HG02884 (cell line): ENCODE measurements at regions not wholly inside any gene's neighbourhood (a gene's known extent, or its start where the extent isn't known, plus 50 kb on each side); places are given as distances from the start of the nearest gene placed in this dataset.
A peak's percentile ranks its signal among the peaks of the same experiment; 100 is the strongest.

ENCODE experiments used
- ATAC-seq: cut with Tn5 transposase; IDR thresholded peaks from one replicate; pipeline ENCODE4 v1.9.1; 2021; ENCODE audit warnings: mild to moderate bottlenecking, moderate library complexity; ENCODE audit not compliant: unreplicated experiment

GRCh38 chr9:80144406-80144805 is 572.6 kb downstream of the TLE4 start:
- ATAC-seq: no peak

DNA sequence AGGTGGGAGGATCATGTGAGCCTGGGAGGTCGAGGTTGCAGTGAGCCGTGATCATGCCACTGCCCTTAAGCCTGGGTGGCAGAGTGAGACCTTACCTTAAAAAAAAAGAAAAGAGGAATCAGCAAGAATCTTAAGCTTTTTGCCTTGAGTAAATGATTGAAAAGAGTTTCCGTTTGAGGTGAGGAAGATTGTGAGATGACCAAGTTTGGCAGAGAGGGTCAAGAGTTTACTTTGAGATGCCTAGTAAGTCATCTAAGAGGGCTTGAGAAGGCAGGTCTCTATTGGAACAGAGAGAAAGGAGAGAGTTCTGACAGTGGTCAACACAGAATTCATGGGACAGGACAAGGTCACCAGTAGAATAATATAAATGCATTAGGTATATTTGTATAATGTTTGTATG is 572.1 kb downstream of the TLE4 start:
- no peak for ATAC-seq

GRCh38 chr9:80134487-80134886 is 562.7 kb downstream of the TLE4 start:
- peak; percentile 98 for ATAC-seq

DNA sequence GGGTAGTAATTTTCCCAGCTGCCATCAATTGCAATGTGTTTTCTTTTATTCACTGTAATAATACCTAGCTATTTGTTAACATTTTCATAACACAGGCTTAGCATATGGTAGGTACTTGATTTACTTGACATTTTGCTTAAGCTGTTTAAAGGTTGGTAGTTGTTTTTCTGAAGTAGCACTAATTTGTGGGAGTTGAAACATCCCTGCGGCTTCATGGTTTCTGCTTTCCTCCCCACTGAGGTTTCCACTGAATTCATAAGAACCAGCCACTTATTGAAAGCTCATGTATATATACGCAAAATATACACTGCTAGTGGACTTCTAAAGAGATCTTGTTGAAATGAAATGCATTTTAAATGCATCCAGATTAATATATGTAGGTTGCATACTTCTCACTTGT is 559.9 kb downstream of the TLE4 start:
- ATAC-seq: no peak

- ATAC-seq: no peak
Observed at GRCh38 chr9:80127920-80128319, 556.2 kb downstream of the TLE4 start.

DNA sequence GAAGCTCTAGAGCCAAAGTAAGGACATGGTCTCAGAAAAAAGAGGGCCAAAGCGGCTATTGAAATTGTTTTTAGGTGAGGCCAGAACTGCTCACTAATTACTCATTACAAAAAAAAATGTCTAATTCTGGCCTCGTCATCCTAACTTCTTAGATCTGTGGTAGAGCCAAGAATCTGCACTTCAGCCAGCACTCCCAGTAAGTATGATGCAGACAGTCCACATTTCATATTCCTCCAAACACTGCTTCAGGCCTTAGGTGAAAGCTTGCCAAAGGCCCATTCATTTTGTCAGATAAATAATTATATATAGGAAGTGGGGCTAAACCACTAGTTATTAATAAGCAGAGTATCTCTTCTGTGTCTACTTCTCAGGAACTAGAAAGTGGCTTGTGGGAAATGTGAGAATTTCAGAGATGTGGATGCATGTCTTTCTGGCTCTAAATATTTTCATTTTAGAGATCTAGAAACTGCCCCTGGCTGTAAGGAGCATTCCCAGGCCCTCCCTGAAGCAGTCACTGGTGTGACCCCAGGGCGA is 554.0 kb downstream of the TLE4 start:
- no peak for ATAC-seq

- no peak for ATAC-seq
Observed at GRCh38 chr9:80117031-80117430, 545.3 kb downstream of the TLE4 start.

- no peak for ATAC-seq
Observed at GRCh38 chr9:80114241-80114640, 542.5 kb downstream of the TLE4 start.

DNA sequence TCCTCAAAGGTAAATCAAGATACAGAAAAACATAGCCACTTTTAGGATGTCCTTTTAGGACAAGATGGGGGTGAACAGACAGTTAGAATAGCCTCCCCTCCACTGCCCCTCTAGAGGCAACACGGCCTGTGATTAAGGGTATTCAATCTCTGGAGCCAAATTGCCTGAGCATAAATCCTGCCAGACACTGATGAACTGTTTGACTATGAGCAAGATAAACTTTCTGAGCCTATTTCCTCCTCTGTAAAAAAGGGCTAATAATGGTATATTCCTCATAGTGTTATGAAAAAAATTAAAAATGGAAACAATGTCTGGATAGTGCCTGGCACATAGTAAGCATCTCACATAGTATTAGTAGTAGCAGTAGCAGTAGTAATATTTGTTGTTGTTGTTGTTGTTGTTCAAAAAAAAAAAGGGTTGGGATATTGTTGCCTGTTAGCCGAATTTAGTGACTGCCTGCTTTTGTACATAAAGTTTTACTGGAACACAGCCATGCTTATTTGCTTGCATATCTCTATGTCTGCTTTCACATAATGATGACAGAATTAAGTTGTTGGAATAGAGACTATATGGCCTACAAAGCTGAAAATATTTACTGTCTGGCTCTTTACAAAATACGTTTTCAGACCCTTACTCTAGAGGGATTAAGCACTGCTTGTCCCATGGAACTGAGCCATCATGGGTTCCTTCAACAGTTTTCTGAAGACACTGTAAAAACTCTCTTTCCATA is 536.3 kb downstream of the TLE4 start:
- ATAC-seq: no peak

GRCh38 chr9:80097476-80097875 is 525.7 kb downstream of the TLE4 start:
- ATAC-seq: no peak

- peak; percentile 87 for ATAC-seq
Observed at GRCh38 chr9:80094176-80094771, 522.5 kb downstream of the TLE4 start.

- peak; percentile 27 for ATAC-seq
Observed at GRCh38 chr9:80093695-80094094, 521.9 kb downstream of the TLE4 start.

GRCh38 chr9:80091526-80091925 is 519.8 kb downstream of the TLE4 start:
- no peak for ATAC-seq

DNA sequence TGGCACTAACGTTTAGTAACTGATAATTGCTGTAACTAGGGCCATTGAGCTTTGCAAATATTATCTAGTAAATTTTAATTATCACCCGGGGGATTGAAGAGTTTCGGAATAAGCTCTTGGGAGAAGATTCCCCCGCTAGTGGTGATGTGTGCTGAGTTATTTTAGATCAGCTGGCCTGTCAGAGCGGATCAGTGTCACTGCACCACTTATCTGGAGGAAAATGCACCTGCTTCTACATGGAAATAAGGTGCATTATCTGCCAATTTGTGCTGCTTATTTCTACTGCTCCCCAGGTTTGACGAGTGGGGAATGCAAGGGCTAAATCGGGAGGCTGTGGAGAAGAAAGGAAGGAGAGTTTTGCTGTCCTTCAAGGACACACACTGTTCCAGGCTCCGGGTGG is 518.6 kb downstream of the TLE4 start:
- no peak for ATAC-seq

DNA sequence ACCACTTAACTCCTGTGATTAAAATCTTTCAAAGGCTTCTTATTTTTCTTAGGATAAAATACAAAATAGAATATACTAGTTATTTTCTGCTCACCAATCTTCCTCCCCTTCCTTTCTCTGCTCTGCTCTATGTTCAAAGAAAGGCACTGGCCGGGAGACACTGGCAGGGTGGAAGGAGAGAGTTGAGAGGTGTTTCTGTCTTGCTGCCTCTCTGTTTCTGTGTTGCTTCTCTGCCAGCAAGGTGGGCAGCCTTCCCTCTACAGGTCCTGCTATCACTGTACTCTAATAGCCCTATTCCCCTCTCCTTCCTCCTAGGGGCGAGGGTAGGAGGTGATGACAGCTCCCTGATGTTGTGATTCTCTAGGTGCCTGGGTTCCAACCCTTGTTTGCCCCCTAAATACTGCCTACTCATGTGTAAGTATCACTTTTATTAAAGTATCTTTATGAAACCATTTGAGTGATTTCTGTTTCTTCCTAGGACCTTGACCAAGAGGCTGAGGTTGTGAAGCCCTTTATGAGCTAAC is 515.1 kb downstream of the TLE4 start:
- no peak for ATAC-seq

GRCh38 chr9:80086386-80086785 is 514.6 kb downstream of the TLE4 start:
- ATAC-seq: no peak

DNA sequence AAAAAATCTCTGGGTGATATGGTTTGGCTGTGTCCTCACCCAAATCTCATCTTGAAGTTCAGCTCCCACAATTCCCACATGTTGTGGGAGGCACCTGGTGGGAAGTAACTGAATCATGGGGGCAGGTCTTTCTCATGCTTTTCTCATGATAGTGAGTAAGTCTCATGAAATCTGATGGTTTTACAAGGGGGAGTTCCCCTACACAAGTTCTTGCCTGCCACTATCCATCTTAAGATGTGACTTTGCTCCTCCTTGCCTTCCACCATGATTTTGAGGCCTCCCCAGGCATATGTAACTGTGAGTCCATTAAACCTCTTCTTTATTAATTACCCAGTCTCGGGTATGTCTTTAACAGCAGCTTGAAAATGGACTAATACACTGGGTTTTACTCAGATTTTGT is 513.9 kb downstream of the TLE4 start:
- no peak for ATAC-seq

GRCh38 chr9:80082213-80082612 is 510.4 kb downstream of the TLE4 start:
- no peak for ATAC-seq

DNA sequence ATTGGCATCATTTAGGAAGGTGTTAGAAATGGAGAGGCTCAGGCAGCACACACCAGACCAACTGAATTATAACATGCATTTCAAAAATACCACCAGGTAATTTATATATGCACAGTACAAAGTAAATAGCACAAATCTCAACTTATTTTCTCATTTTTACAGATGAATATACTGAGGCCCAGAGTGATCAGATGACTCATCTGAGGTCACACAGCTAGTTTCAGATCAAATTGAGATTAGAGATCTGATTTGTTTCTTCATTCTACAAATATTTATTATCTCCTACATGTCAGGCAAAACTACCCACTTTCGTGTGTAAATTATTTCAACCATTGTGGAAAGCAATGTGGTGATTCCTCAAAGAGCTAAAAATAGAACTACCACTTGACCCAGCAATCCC is 507.1 kb downstream of the TLE4 start:
- ATAC-seq: no peak

GRCh38 chr9:80077059-80077458 is 505.3 kb downstream of the TLE4 start:
- no peak for ATAC-seq

GRCh38 chr9:80076162-80076561 is 504.4 kb downstream of the TLE4 start:
- ATAC-seq: no peak

GRCh38 chr9:80074439-80074838 is 502.7 kb downstream of the TLE4 start:
- ATAC-seq: no peak
